ENCODE measurements at regions not wholly inside any gene's neighbourhood (a gene's known extent, or its start where the extent isn't known, plus 50 kb on each side); places are given as distances from the start of the nearest gene placed in this dataset.

- TF ChIP-seq CTCF (conservative IDR thresholded peaks at IDR 0.05 in 1 of 2, IDR thresholded peaks at IDR 0.05 in 1 of 2; ENCODE audit: extremely low read depth in 1 of 2, insufficient read depth in 1 of 2, low read depth in 1 of 2, low read length in 2 of 2) (no peak), EZH2 (IDR thresholded peaks at IDR 0.05; ENCODE audit: borderline replicate concordance, low read length) (no peak)
Observed at GRCh38 chr16:65754820-65755691, 611.4 kb upstream of the CDH5 start.
